GM19455 (cell line): ENCODE measurements at regions not wholly inside any gene's neighbourhood (a gene's known extent, or its start where the extent isn't known, plus 50 kb on each side); places are given as distances from the start of the nearest gene placed in this dataset.
"Not testable (repeated sequence)": the region's sequence is repeated elsewhere in the genome, so short reads cannot be mapped to it uniquely, and the experiment has no call there.

ENCODE experiments used
- ATAC-seq: cut with Tn5 transposase; IDR thresholded peaks from one replicate; pipeline ENCODE4 v1.9.1; 2021; ENCODE audit not compliant: unreplicated experiment

- no peak for ATAC-seq
Measured at GRCh38 chr16:48810436-48810802, 200.4 kb upstream of the N4BP1 start.

- no peak for ATAC-seq
Measured at GRCh38 chr16:48790151-48790550, 180.2 kb upstream of the N4BP1 start.

- ATAC-seq = no peak
Measured at GRCh38 chr16:48788475-48788874, 178.5 kb upstream of the N4BP1 start.

GRCh38 chr16:48745541-48745940 is 135.6 kb upstream of the N4BP1 start:
- no peak for ATAC-seq

GRCh38 chr16:48740964-48741363 is 131.0 kb upstream of the N4BP1 start:
- no peak for ATAC-seq

DNA sequence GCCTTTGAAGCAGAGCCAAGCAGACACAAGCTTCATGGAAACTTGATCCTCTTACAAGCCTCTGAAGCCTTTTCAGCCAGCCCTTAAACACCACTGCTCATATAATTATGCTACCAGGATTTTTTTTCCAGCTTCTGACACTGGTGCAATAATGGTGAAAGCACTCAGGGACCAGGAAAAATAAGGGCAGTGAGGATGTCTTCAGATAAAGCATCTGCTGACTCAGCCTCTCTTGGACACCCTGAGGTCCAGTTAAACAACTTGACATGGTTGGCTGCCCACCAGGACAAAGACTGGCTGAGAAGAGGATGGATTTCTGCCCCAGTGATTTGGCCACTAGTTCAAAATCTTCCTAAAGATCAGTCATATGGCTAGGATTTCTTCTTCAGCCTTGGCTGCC is 124.2 kb upstream of the N4BP1 start:
- no peak for ATAC-seq

GRCh38 chr16:48704710-48705109 is 94.7 kb upstream of the N4BP1 start:
- no peak for ATAC-seq

DNA sequence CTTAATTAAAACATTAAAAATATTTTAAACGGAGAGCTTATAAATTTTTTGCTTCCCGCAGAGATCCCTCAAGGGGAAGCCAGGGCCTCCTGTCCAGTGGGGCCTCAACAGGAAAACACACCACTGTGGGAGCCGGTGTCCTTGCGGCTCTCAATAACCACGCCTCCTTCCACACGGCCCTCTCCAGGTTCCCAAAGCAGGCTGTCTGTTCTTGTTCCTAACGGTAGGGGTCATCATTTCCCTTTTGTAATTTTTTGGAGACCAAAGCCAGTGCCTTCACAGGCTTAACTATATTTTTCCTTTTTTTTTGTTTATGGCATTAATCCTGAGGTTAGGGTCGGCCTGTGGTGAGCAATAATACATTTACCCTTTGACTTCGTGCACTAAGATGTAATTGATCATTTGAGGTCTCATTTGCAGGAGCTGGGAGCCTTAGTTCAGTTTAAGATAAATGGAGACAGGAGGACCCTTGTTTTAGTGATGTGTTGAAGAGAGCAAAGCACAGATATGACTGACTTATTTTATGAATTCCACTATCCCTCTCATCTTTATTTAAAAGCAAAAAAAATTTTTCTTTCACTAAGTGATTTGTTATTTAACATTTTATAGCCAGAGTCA is 77.5 kb upstream of the N4BP1 start:
- peak; percentile 69 for ATAC-seq

DNA sequence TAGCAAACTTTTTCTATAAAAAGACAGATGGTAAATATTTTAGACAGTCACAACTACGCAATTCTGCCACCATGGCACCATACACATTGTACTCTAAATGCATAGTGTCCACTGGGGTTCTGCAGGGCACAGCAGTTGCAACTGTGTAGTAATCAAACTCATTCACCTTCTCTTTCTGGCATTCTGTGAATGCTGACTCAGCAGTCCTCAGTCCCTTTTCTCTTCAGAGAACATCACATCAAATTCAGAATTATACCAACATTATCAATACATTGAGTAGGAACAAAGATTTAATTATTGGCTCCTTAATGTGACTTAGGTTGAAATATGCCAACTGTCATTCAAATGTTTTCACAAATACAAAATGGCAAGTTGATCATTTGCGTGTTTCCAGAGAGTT is 74.2 kb upstream of the N4BP1 start:
- no peak for ATAC-seq

DNA sequence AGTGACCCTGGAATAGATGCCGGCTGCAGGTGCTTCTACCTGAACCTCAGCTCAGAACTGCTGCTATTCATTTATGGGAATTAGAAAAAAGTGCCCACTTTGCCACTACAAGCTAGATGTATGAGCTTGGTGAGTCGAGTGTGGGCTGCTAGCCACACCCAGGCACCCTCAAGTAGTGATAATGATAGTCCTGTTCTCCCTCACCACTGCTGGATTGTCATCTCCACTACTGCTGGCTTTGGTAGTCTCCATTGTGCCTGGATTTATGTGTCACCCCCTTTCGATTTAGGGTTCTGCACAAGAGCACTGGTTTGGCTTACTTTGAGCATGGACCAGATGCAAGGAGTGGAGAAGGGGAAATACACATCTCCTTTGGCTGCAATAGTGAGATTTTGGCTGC is 73.0 kb upstream of the N4BP1 start:
- no peak for ATAC-seq

- no peak for ATAC-seq
Measured at GRCh38 chr16:48681520-48681919, 71.5 kb upstream of the N4BP1 start.

DNA sequence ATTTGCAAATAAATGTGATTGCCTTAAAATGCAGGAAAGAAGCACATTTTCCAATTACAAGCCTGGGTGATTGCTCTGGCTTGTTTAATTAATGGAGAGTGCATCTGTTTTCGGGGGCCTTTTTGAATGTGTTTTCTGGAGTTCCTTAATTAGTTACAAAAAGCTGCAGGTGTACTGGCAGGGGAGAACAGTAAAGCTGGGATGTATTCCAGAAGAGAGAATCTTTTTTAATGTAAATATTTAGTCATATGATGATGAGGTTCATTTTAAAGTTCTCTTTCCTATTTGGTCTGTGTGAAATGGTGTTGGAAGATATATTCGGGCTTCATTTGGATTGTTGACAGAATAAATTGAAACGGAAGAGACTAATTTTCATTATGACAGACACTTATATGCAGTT is 70.9 kb upstream of the N4BP1 start:
- ATAC-seq = no peak

DNA sequence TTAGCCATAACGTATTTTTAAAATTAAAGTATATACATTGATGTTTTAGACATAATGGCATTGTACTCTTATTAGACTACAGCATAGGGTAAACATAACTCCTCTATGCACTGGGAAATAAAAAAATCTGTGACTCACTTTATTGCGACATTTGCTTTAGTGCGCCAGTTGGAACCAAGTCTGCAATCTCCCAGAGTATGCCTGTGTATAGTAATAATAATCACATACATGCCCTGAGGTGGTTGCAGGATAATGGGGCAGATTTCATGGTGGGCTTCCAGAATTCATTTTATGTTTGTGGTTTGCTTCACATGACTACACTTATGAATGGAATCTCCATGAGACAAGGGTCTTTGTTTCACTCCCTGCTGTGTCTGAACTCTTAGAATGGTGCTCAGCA is 66.9 kb upstream of the N4BP1 start:
- no peak for ATAC-seq

DNA sequence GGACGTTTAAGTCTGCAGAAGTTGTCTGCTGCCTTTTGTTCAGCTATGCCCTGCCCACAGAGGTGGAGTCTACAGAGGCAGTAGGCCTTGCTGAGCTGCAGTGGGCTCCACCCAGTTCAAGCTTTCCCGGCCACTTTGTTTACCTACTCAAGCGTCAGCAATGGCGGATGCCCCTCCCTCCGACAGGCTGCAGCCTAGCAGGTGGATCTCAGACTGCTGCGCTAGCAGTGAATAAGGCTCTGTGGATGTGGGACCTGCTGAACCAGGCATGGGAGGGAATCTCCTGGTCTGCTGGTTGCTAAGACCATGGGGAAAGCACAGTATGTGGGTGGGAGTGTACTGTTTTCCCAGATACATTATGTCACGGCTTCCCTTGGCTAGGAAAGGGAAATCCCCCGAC is 58.2 kb upstream of the N4BP1 start:
- ATAC-seq = not testable (repeated sequence)

GRCh38 chr16:48659940-48660339 is 50.0 kb upstream of the N4BP1 start:
- ATAC-seq = no peak
